SK-N-SH (cell line): ENCODE measurements at regions not wholly inside any gene's neighbourhood (a gene's known extent, or its start where the extent isn't known, plus 50 kb on each side); places are given as distances from the start of the nearest gene placed in this dataset.

Experiments used
- CTCF ChIA-PET: fragments of 300-600, 350-600 bp; formaldehyde crosslinking; extraction: SDS; loops from one replicate; lab custom pipeline; 2021; lab: Yijun Ruan, JAX
- POLR2A ChIA-PET: fragments of 350-600 bp; sonication (Branson Sonifier 250); formaldehyde crosslinking; extraction: SDS; loops from one replicate; lab custom pipeline; 2020; ENCODE audit warnings: antibody characterized with exemption, inconsistent platforms; lab: Yijun Ruan, JAX
- DNase-seq: peaks from one replicate; pipeline ENCODE4 v3.0.0; 2012
- H2AFZ ChIP-seq: fragments of 200-600 bp; sonication (generic); 2 replicates; pipeline ENCODE4 v1.8.1; 2016; ENCODE audit warnings: antibody characterized with exemption, mild to moderate bottlenecking, low read depth
- H3F3A ChIP-seq: fragments of 200-600 bp; sonication (generic); replicated peaks from 2 replicates; pipeline ENCODE3; 2016; ENCODE audit warnings: antibody characterized with exemption, mild to moderate bottlenecking; ENCODE audit not compliant: insufficient read depth
- H3K27ac ChIP-seq, 2 experiments: fragments of 200-500 bp in 1 of 2; fragments of 200-600 bp in 1 of 2; sonication (Bioruptor generic) in 1 of 2; sonication (generic), shearing (Covaris generic) in 1 of 2; 2 replicates each; pipeline versions ENCODE4 v1.5.1 to v1.6.1; 2014 to 2016; ENCODE audit warnings: low read depth in 2 of 2, inconsistent platforms in 1 of 2, low read length in 1 of 2, mild to moderate bottlenecking in 1 of 2, mixed read lengths in 1 of 2
- H3K27me3 ChIP-seq: fragments of 200-600 bp; sonication (generic), shearing (Covaris generic); 2 replicates; pipeline ENCODE4 v1.6.1; 2016; ENCODE audit warnings: mixed run types; ENCODE audit not compliant: insufficient read depth
- H3K36me3 ChIP-seq, 2 experiments: fragments of 200-500 bp in 1 of 2; fragments of 200-600 bp in 1 of 2; sonication (Bioruptor generic) in 1 of 2; sonication (generic) in 1 of 2; replicated peaks in 1 of 2; 2 replicates each; pipeline versions ENCODE3 to v1.5.1; 2014 to 2016; ENCODE audit warnings: low read length in 1 of 2, mild to moderate bottlenecking in 1 of 2; ENCODE audit not compliant: insufficient read depth in 2 of 2, control insufficient read depth in 1 of 2
- H3K4me1 ChIP-seq, 2 experiments: fragments of 200-500 bp in 1 of 2; fragments of 200-600 bp in 1 of 2; sonication (Bioruptor generic) in 1 of 2; sonication (generic), shearing (Covaris generic) in 1 of 2; 2 replicates each; pipeline versions ENCODE4 v1.5.1 to v1.6.1; 2014 to 2016; ENCODE audit warnings: low read depth in 1 of 2, low read length in 1 of 2, mixed run types in 1 of 2; ENCODE audit not compliant: insufficient read depth in 2 of 2, control insufficient read depth in 1 of 2
- H3K4me2 ChIP-seq: fragments of 200-600 bp; sonication (generic), shearing (Covaris generic); 2 replicates; pipeline ENCODE4 v1.6.1; 2017; ENCODE audit warnings: mixed run types
- H3K4me3 ChIP-seq, 2 experiments: fragments of 200-500 bp in 1 of 2; fragments of 200-600 bp in 1 of 2; sonication (Bioruptor generic) in 1 of 2; sonication (generic), shearing (Covaris generic) in 1 of 2; 2 replicates each; pipeline versions ENCODE4 v1.5.1 to v1.8.1; 2014 to 2016; ENCODE audit warnings: low read depth in 2 of 2, inconsistent platforms in 1 of 2, low read length in 1 of 2, mild to moderate bottlenecking in 1 of 2, mixed read lengths in 1 of 2, moderate library complexity in 1 of 2
- H3K79me2 ChIP-seq: fragments of 200-600 bp; sonication (generic); 2 replicates; pipeline ENCODE4 v1.8.1; 2017; ENCODE audit warnings: mild to moderate bottlenecking; ENCODE audit not compliant: insufficient read depth
- H3K9ac ChIP-seq: fragments of 200-600 bp; sonication (generic); 2 replicates; pipeline ENCODE4 v1.6.1; 2017; ENCODE audit warnings: mixed run types
- H3K9me2 ChIP-seq: fragments of 200-600 bp; sonication (generic); 2 replicates; pipeline ENCODE4 v1.6.1; 2017; ENCODE audit warnings: mixed run types
- H3K9me3 ChIP-seq: fragments of 200-600 bp; sonication (generic); 2 replicates; pipeline ENCODE4 v1.6.1; 2017; ENCODE audit warnings: mixed run types, mild to moderate bottlenecking, moderate library complexity
- H4K20me1 ChIP-seq: fragments of 200-600 bp; sonication (generic); 2 replicates; pipeline ENCODE4 v1.6.1; 2017; ENCODE audit warnings: mild to moderate bottlenecking, mixed run types; ENCODE audit not compliant: insufficient read depth
- EP300 ChIP-seq, 2 experiments: IDR thresholded peaks; 2 replicates each; pipeline versions ENCODE4 v1.4.0 to v1.6.1; 2012; ENCODE audit warnings: borderline replicate concordance in 1 of 2, low read depth in 1 of 2, low read length in 1 of 2
- FOSL2 ChIP-seq: IDR thresholded peaks from 2 replicates; pipeline ENCODE4 v1.4.0; 2012; ENCODE audit warnings: low read depth, mild to moderate bottlenecking, moderate library complexity, borderline replicate concordance
- FOXM1 ChIP-seq: IDR thresholded peaks from 2 replicates; pipeline ENCODE4 v1.4.0; 2012; ENCODE audit warnings: low read depth, mild to moderate bottlenecking
- GABPA ChIP-seq: IDR thresholded peaks from 2 replicates; pipeline ENCODE4 v1.4.0; 2012; ENCODE audit warnings: low read depth, mild to moderate bottlenecking
- JUND ChIP-seq: IDR thresholded peaks from 2 replicates; pipeline ENCODE4 v1.4.0; 2012
- MXI1 ChIP-seq: IDR thresholded peaks from 2 replicates; pipeline ENCODE4 v1.6.1; 2012; ENCODE audit warnings: mild to moderate bottlenecking, low read depth, low read length, improper control_type of control experiment
- NFIC ChIP-seq: IDR thresholded peaks from 2 replicates; pipeline ENCODE4 v1.4.0; 2012; ENCODE audit warnings: borderline replicate concordance
- POLR2AphosphoS5 ChIP-seq: IDR thresholded peaks from 2 replicates; pipeline ENCODE4 v1.6.1; 2012; ENCODE audit warnings: low read depth, low read length
- RAD21 ChIP-seq: IDR thresholded peaks from 2 replicates; pipeline ENCODE4 v1.6.1; 2012; ENCODE audit warnings: mild to moderate bottlenecking, low read length
- RCOR1 ChIP-seq: fragments of 150-350 bp; IDR thresholded peaks from 2 replicates; pipeline ENCODE4 v1.6.1; 2017; ENCODE audit warnings: antibody characterized with exemption, low read length
- RXRA ChIP-seq: IDR thresholded peaks from 2 replicates; pipeline ENCODE4 v1.4.0; 2012; ENCODE audit warnings: low read depth, mild to moderate bottlenecking, borderline replicate concordance
- SIN3A ChIP-seq: IDR thresholded peaks from 2 replicates; pipeline ENCODE4 v1.6.1; 2012; ENCODE audit warnings: low read depth, mild to moderate bottlenecking, low read length, moderate library complexity, borderline replicate concordance
- TEAD4 ChIP-seq: IDR thresholded peaks from 2 replicates; pipeline ENCODE4 v1.4.0; 2012; ENCODE audit warnings: mild to moderate bottlenecking, borderline replicate concordance; ENCODE audit not compliant: insufficient read depth
- YY1 ChIP-seq: IDR thresholded peaks from 2 replicates; pipeline ENCODE4 v1.4.0; 2012; ENCODE audit warnings: low read depth, mild to moderate bottlenecking
- WGBS: methylation state at CpG from one replicate; pipeline ENCODE4 v1.1.6; 2017; ENCODE audit warnings: low lambda C conversion rate; 5-methylcytosine and 5-hydroxymethylcytosine counted together
- TF ChIP-seq, protein P1 (sequence below): fragments of 150-350 bp; IDR thresholded peaks from 2 replicates; pipeline ENCODE4 v1.6.1; 2016; ENCODE audit warnings: mild to moderate bottlenecking, low read depth, low read length
- TF ChIP-seq, protein P2 (sequence below): fragments of 200-600 bp; sonication (generic); IDR thresholded peaks from 2 replicates; pipeline ENCODE4 v1.6.1; 2017; ENCODE audit warnings: antibody characterized with exemption, mild to moderate bottlenecking, moderate library complexity
- TF ChIP-seq, protein P3 (sequence below): IDR thresholded peaks from 2 replicates; pipeline ENCODE4 v1.4.0; 2012; ENCODE audit warnings: low read depth, borderline replicate concordance
- TF ChIP-seq, protein P4 (sequence below): IDR thresholded peaks from 2 replicates; pipeline ENCODE4; 2012

DNA sequence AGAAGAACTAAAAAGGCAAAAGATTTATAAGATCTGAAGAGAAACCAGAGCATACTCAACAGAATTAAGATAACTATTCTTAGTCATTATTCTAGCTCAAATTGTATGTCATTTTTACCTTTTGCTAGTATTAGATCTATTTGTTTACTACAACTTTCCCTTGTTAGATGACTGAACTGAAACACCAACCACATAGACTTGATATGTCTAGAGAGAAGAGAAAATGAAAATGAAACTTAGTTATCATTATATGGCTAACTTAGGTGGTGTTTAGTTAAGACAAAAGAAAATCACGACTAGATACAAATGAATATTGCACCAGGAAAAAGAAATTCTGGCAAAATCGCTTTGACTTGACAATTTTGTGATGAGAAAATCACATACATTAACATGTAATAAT, 690.8 kb downstream of the PCDH18 start:
- H3K36me3 ChIP-seq: no peaks in the 10 kb centered on the region
- H3K27ac ChIP-seq: no peak overlapping the region
- 37% methylated on average over 2 of the region's 2 CpGs for WGBS
- no peaks in the 10 kb centered on the region for H3F3A ChIP-seq
- no peak overlapping the region for H3K4me3 ChIP-seq
- TF ChIP-seq, protein P1, sequence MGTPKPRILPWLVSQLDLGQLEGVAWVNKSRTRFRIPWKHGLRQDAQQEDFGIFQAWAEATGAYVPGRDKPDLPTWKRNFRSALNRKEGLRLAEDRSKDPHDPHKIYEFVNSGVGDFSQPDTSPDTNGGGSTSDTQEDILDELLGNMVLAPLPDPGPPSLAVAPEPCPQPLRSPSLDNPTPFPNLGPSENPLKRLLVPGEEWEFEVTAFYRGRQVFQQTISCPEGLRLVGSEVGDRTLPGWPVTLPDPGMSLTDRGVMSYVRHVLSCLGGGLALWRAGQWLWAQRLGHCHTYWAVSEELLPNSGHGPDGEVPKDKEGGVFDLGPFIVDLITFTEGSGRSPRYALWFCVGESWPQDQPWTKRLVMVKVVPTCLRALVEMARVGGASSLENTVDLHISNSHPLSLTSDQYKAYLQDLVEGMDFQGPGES: no peak
- no peak for TF ChIP-seq RAD21
- no peak for TF ChIP-seq EP300 (IDR thresholded peaks at IDR 0.05; ENCODE audit: borderline replicate concordance in 1 of 2, low read depth in 1 of 2, low read length in 1 of 2)
- TF ChIP-seq, protein P2, sequence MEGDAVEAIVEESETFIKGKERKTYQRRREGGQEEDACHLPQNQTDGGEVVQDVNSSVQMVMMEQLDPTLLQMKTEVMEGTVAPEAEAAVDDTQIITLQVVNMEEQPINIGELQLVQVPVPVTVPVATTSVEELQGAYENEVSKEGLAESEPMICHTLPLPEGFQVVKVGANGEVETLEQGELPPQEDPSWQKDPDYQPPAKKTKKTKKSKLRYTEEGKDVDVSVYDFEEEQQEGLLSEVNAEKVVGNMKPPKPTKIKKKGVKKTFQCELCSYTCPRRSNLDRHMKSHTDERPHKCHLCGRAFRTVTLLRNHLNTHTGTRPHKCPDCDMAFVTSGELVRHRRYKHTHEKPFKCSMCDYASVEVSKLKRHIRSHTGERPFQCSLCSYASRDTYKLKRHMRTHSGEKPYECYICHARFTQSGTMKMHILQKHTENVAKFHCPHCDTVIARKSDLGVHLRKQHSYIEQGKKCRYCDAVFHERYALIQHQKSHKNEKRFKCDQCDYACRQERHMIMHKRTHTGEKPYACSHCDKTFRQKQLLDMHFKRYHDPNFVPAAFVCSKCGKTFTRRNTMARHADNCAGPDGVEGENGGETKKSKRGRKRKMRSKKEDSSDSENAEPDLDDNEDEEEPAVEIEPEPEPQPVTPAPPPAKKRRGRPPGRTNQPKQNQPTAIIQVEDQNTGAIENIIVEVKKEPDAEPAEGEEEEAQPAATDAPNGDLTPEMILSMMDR: no peak
- TF ChIP-seq SIN3A: no peak
- TF ChIP-seq JUND: no peak
- no peak for TF ChIP-seq POLR2AphosphoS5
- TF ChIP-seq FOSL2: no peak
- TF ChIP-seq GABPA: no peak
- TF ChIP-seq, protein P3, sequence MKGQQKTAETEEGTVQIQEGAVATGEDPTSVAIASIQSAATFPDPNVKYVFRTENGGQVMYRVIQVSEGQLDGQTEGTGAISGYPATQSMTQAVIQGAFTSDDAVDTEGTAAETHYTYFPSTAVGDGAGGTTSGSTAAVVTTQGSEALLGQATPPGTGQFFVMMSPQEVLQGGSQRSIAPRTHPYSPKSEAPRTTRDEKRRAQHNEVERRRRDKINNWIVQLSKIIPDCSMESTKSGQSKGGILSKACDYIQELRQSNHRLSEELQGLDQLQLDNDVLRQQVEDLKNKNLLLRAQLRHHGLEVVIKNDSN: no peak
- no peak for TF ChIP-seq RXRA
- TF ChIP-seq FOXM1: no peak
- no peak for TF ChIP-seq NFIC
- TF ChIP-seq YY1: no peak
- TF ChIP-seq MXI1: no peak
- TF ChIP-seq TEAD4: no peak
- TF ChIP-seq, protein P4, sequence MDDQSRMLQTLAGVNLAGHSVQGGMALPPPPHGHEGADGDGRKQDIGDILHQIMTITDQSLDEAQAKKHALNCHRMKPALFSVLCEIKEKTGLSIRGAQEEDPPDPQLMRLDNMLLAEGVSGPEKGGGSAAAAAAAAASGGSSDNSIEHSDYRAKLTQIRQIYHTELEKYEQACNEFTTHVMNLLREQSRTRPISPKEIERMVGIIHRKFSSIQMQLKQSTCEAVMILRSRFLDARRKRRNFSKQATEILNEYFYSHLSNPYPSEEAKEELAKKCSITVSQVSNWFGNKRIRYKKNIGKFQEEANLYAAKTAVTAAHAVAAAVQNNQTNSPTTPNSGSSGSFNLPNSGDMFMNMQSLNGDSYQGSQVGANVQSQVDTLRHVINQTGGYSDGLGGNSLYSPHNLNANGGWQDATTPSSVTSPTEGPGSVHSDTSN: no peak
- no peak for TF ChIP-seq RCOR1
- TF ChIP-seq, all 33 proteins: peak for 0
- Histone ChIP-seq H3K9ac (no peak overlapping the region), H4K20me1 (no peaks in the 10 kb centered on the region), H3K9me3 (no peaks in the 10 kb centered on the region), H3K9me2 (no peaks in the 10 kb centered on the region), H3K27me3 (no peaks in the 10 kb centered on the region), H2AFZ (0 out of 2 replicates have a peak overlapping the region, but pooled peaks have one; percentile 6), H3K4me2 (no peak overlapping the region), H3K4me1 (no peaks in the 10 kb centered on the region), H3K79me2 (no peaks in the 10 kb centered on the region)
- DNase-seq: no peak
- CTCF ChIA-PET: no interaction called here
- POLR2A ChIA-PET: no interaction called here
